SK-N-SH (cell line): ENCODE measurements at regions not wholly inside any gene's neighbourhood (a gene's known extent, or its start where the extent isn't known, plus 50 kb on each side); places are given as distances from the start of the nearest gene placed in this dataset.

Experiments
- CHD2 ChIP-seq: fragments of 150-350 bp; IDR thresholded peaks from 2 replicates; pipeline ENCODE4 v1.6.1; 2018; ENCODE audit warnings: low read length; ENCODE audit not compliant: partially characterized antibody
- FOXM1 ChIP-seq: IDR thresholded peaks from 2 replicates; pipeline ENCODE4 v1.4.0; 2012; ENCODE audit warnings: low read depth, mild to moderate bottlenecking
- MAX ChIP-seq: IDR thresholded peaks from 2 replicates; pipeline ENCODE4 v1.4.0; 2012; ENCODE audit warnings: low read depth
- MXI1 ChIP-seq: IDR thresholded peaks from 2 replicates; pipeline ENCODE4 v1.6.1; 2012; ENCODE audit warnings: mild to moderate bottlenecking, low read depth, low read length, improper control_type of control experiment
- POLR2AphosphoS5 ChIP-seq: IDR thresholded peaks from 2 replicates; pipeline ENCODE4 v1.6.1; 2012; ENCODE audit warnings: low read depth, low read length
- RAD21 ChIP-seq: IDR thresholded peaks from 2 replicates; pipeline ENCODE4 v1.6.1; 2012; ENCODE audit warnings: mild to moderate bottlenecking, low read length
- SIN3A ChIP-seq: IDR thresholded peaks from 2 replicates; pipeline ENCODE4 v1.6.1; 2012; ENCODE audit warnings: low read depth, mild to moderate bottlenecking, low read length, moderate library complexity, borderline replicate concordance
- SMC3 ChIP-seq: IDR thresholded peaks from 2 replicates; pipeline ENCODE4 v1.6.1; 2012; ENCODE audit warnings: low read depth, low read length, improper control_type of control experiment
- TAF1 ChIP-seq: IDR thresholded peaks from 2 replicates; pipeline ENCODE4 v1.6.1; 2012; ENCODE audit warnings: low read depth, mild to moderate bottlenecking, low read length, moderate library complexity, borderline replicate concordance
- YY1 ChIP-seq: IDR thresholded peaks from 2 replicates; pipeline ENCODE4 v1.4.0; 2012; ENCODE audit warnings: low read depth, mild to moderate bottlenecking
- TF ChIP-seq, protein P1 (sequence below): fragments of 200-600 bp; sonication (generic); IDR thresholded peaks from 2 replicates; pipeline ENCODE4 v1.6.1; 2017; ENCODE audit warnings: antibody characterized with exemption, mild to moderate bottlenecking, moderate library complexity
- TF ChIP-seq, protein P2 (sequence below): IDR thresholded peaks from 2 replicates; pipeline ENCODE4 v1.6.1; 2012; ENCODE audit warnings: mild to moderate bottlenecking, low read depth, low read length, moderate library complexity
- TF ChIP-seq, protein P3 (sequence below): fragments of 150-350 bp; IDR thresholded peaks from 2 replicates; pipeline ENCODE4 v1.6.1; 2017; ENCODE audit warnings: antibody characterized with exemption, low read length, low read depth, borderline replicate concordance

DNA sequence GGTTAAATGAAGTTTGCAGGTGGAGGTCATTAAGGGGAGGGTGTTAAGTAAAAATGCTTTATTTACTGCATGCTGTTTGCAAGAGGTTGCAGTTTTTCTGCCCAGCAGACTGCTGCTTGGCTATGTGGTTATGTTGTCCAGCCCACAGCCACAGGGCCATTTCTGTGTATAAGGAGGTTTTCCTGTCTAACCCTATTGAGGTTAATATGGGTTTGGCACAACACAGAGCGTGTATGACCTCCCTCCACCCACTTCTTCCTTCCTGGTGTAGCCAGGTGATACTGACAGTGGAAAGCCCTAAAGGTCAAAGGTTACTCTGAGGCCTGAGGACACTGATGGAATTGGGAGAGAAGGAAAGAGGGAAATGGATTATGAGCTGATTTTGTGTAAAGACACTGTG is 253.7 kb upstream of the PWP1 start:
- TF ChIP-seq MXI1 (no peak), RAD21 (no peak), TAF1 (no peak), POLR2AphosphoS5 (no peak), MAX (no peak), SMC3 (no peak), YY1 (no peak), SIN3A (no peak), CHD2 (no peak), FOXM1 (no peak)
- TF ChIP-seq, protein P1, sequence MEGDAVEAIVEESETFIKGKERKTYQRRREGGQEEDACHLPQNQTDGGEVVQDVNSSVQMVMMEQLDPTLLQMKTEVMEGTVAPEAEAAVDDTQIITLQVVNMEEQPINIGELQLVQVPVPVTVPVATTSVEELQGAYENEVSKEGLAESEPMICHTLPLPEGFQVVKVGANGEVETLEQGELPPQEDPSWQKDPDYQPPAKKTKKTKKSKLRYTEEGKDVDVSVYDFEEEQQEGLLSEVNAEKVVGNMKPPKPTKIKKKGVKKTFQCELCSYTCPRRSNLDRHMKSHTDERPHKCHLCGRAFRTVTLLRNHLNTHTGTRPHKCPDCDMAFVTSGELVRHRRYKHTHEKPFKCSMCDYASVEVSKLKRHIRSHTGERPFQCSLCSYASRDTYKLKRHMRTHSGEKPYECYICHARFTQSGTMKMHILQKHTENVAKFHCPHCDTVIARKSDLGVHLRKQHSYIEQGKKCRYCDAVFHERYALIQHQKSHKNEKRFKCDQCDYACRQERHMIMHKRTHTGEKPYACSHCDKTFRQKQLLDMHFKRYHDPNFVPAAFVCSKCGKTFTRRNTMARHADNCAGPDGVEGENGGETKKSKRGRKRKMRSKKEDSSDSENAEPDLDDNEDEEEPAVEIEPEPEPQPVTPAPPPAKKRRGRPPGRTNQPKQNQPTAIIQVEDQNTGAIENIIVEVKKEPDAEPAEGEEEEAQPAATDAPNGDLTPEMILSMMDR, result no peak
- TF ChIP-seq, protein P2, sequence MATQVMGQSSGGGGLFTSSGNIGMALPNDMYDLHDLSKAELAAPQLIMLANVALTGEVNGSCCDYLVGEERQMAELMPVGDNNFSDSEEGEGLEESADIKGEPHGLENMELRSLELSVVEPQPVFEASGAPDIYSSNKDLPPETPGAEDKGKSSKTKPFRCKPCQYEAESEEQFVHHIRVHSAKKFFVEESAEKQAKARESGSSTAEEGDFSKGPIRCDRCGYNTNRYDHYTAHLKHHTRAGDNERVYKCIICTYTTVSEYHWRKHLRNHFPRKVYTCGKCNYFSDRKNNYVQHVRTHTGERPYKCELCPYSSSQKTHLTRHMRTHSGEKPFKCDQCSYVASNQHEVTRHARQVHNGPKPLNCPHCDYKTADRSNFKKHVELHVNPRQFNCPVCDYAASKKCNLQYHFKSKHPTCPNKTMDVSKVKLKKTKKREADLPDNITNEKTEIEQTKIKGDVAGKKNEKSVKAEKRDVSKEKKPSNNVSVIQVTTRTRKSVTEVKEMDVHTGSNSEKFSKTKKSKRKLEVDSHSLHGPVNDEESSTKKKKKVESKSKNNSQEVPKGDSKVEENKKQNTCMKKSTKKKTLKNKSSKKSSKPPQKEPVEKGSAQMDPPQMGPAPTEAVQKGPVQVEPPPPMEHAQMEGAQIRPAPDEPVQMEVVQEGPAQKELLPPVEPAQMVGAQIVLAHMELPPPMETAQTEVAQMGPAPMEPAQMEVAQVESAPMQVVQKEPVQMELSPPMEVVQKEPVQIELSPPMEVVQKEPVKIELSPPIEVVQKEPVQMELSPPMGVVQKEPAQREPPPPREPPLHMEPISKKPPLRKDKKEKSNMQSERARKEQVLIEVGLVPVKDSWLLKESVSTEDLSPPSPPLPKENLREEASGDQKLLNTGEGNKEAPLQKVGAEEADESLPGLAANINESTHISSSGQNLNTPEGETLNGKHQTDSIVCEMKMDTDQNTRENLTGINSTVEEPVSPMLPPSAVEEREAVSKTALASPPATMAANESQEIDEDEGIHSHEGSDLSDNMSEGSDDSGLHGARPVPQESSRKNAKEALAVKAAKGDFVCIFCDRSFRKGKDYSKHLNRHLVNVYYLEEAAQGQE, result no peak
- TF ChIP-seq, protein P3, sequence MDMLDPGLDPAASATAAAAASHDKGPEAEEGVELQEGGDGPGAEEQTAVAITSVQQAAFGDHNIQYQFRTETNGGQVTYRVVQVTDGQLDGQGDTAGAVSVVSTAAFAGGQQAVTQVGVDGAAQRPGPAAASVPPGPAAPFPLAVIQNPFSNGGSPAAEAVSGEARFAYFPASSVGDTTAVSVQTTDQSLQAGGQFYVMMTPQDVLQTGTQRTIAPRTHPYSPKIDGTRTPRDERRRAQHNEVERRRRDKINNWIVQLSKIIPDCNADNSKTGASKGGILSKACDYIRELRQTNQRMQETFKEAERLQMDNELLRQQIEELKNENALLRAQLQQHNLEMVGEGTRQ, result no peak
